ENCODE measurements at regions not wholly inside any gene's neighbourhood (a gene's known extent, or its start where the extent isn't known, plus 50 kb on each side); places are given as distances from the start of the nearest gene placed in this dataset.

DNA sequence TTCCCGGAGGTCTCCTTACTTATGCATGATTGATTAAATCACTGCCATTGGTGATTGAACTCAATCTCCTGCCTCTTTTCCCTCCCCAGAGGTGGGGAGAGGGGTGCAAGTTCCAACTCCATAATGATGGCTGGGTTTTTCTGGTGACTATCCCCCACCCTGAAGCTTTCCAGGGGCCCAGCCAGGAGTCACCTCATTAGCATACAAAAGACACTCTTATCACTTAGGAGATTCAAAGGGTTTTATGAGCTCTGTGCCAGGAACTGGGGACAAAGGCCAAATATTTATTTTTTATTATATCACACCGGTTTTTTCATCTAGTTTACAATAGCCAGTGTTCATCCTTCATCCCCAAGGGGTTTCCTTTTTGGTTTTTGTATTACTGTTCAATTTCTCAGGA, 300.7 kb downstream of the ETNK1 start:
- DNase-seq, result no peak
- H3K4me3 Mint-ChIP-seq, result no peak overlapping the region
- H3K27me3 Mint-ChIP-seq, result no peaks in the 10 kb centered on the region
- no peaks in the 10 kb centered on the region for H3K27me3 ChIP-seq (ENCODE audit: control insufficient read depth in 1 of 2, insufficient read depth in 2 of 2, low read length in 2 of 2)
- no peak overlapping the region for H3K4me3 ChIP-seq (ENCODE audit: low read length)
- no peaks in the 10 kb centered on the region for H3K4me1 ChIP-seq (ENCODE audit: insufficient read depth, low read length)
- no peaks in the 10 kb centered on the region for H3K4me1 Mint-ChIP-seq (ENCODE audit: low read depth)
- H3K36me3 Mint-ChIP-seq (ENCODE audit: low read depth), result no peaks in the 10 kb centered on the region
- H3K36me3 ChIP-seq (ENCODE audit: insufficient read depth, low read length), result no peaks in the 10 kb centered on the region
- no peak overlapping the region for H3K27ac ChIP-seq (ENCODE audit: low read depth in 1 of 2, low read length in 2 of 2)
- POLR2A ChIA-PET, result no interaction called here
- no peaks in the 10 kb centered on the region for H3K9me3 Mint-ChIP-seq
- no peak overlapping the region for H3K27ac Mint-ChIP-seq
- CTCF ChIA-PET, result no interaction called here
- no peaks in the 10 kb centered on the region for H3K9me3 ChIP-seq (ENCODE audit: control insufficient read depth in 1 of 2, insufficient read depth in 1 of 2, low read length in 2 of 2)
- ATAC-seq (ENCODE audit: poor library complexity), result no peak
- intact Hi-C loops (cut with DNase I, micrococcal nuclease), result no loop called here
- TF ChIP-seq, protein P1, sequence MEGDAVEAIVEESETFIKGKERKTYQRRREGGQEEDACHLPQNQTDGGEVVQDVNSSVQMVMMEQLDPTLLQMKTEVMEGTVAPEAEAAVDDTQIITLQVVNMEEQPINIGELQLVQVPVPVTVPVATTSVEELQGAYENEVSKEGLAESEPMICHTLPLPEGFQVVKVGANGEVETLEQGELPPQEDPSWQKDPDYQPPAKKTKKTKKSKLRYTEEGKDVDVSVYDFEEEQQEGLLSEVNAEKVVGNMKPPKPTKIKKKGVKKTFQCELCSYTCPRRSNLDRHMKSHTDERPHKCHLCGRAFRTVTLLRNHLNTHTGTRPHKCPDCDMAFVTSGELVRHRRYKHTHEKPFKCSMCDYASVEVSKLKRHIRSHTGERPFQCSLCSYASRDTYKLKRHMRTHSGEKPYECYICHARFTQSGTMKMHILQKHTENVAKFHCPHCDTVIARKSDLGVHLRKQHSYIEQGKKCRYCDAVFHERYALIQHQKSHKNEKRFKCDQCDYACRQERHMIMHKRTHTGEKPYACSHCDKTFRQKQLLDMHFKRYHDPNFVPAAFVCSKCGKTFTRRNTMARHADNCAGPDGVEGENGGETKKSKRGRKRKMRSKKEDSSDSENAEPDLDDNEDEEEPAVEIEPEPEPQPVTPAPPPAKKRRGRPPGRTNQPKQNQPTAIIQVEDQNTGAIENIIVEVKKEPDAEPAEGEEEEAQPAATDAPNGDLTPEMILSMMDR (IDR thresholded peaks at IDR 0.05), result no peak

DNA sequence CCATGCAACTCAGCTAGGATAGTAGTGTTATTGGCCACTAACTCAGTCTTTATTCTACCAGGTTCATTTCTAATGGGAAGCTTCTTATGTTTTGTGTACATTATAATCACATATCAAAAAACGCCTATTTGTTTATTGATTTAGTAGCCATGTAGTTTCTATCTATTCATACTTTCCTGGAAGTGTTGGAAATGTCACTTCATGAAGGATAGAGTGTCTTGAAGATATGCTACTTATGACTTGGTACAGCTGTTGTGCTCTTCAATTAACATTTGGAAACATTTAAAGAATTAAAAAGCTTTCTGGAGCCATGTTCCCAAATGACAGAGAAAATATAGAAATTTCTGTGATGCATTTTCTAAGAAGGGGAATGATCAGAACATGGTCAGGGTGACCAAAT, 307.5 kb downstream of the ETNK1 start:
- intact Hi-C loops (cut with DNase I, micrococcal nuclease), result no loop called here
- no peak overlapping the region for H3K4me3 Mint-ChIP-seq
- TF ChIP-seq, protein P1 (IDR thresholded peaks at IDR 0.05), result no peak
- DNase-seq (no peak), ATAC-seq (ENCODE audit: poor library complexity) (no peak)
- H3K27me3 ChIP-seq (ENCODE audit: control insufficient read depth in 1 of 2, insufficient read depth in 2 of 2, low read length in 2 of 2), result no peaks in the 10 kb centered on the region
- H3K9me3 ChIP-seq (ENCODE audit: control insufficient read depth in 1 of 2, insufficient read depth in 1 of 2, low read length in 2 of 2), result peaks cover 0 to 3% of the 10 kb centered on the region in 2 experiments
- no peaks in the 10 kb centered on the region for H3K36me3 Mint-ChIP-seq (ENCODE audit: low read depth)
- no peak overlapping the region for H3K27ac ChIP-seq (ENCODE audit: low read depth in 1 of 2, low read length in 2 of 2)
- H3K4me1 Mint-ChIP-seq (ENCODE audit: low read depth), result no peaks in the 10 kb centered on the region
- no peak overlapping the region for H3K4me3 ChIP-seq (ENCODE audit: low read length)
- no peak overlapping the region for H3K27ac Mint-ChIP-seq
- H3K4me1 ChIP-seq (ENCODE audit: insufficient read depth, low read length), result no peaks in the 10 kb centered on the region
- POLR2A ChIA-PET, result no interaction called here
- H3K9me3 Mint-ChIP-seq, result no peaks in the 10 kb centered on the region
- CTCF ChIA-PET, result no interaction called here
- H3K27me3 Mint-ChIP-seq, result no peaks in the 10 kb centered on the region
- no peaks in the 10 kb centered on the region for H3K36me3 ChIP-seq (ENCODE audit: insufficient read depth, low read length)

DNA sequence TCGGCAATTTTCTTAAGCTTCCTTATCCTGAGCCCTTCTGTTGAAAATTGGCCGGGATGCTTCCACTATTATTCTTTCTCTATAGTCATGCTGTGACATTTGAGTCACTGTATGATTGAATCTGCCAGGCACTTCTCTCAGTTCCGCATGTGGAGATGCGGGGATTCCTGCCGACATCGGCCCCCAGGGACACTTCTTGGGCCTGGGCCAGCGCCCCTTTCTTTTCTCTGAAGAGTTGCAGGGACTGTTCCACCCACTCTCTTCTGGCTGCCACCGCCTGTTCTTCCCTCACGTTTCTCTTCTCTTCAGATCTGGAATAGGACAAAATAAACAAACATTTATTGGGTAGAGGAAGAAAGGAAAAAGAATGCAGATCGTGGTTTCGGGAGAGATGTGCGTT, 310.1 kb downstream of the ETNK1 start:
- ChIA-PET POLR2A (no interaction called here), CTCF (no interaction called here)
- Histone ChIP-seq H3K4me1 (ENCODE audit: insufficient read depth, low read length) (no peaks in the 10 kb centered on the region), H3K27ac (ENCODE audit: low read depth in 1 of 2, low read length in 2 of 2) (no peak overlapping the region), H3K9me3 (ENCODE audit: control insufficient read depth in 1 of 2, insufficient read depth in 1 of 2, low read length in 2 of 2) (peaks cover 0 to 9% of the 10 kb centered on the region in 2 experiments), H3K27me3 (ENCODE audit: control insufficient read depth in 1 of 2, insufficient read depth in 2 of 2, low read length in 2 of 2) (no peaks in the 10 kb centered on the region), H3K36me3 (ENCODE audit: insufficient read depth, low read length) (no peaks in the 10 kb centered on the region), H3K4me3 (ENCODE audit: low read length) (no peak overlapping the region)
- peaks cover 5% of the 10 kb centered on the region for H3K9me3 Mint-ChIP-seq
- H3K27me3 Mint-ChIP-seq, result no peaks in the 10 kb centered on the region
- H3K36me3 Mint-ChIP-seq (ENCODE audit: low read depth), result no peaks in the 10 kb centered on the region
- TF ChIP-seq, protein P1 (IDR thresholded peaks at IDR 0.05), result no peak
- no peak overlapping the region for H3K27ac Mint-ChIP-seq
- ATAC-seq (ENCODE audit: poor library complexity) (no peak), DNase-seq (no peak)
- intact Hi-C loops (cut with DNase I, micrococcal nuclease), result no loop called here
- no peaks in the 10 kb centered on the region for H3K4me1 Mint-ChIP-seq (ENCODE audit: low read depth)
- H3K4me3 Mint-ChIP-seq, result no peak overlapping the region

Data from CD4-positive, alpha-beta T cell (primary cell).